ENCODE measurements at regions not wholly inside any gene's neighbourhood (a gene's known extent, or its start where the extent isn't known, plus 50 kb on each side); places are given as distances from the start of the nearest gene placed in this dataset.

DNA sequence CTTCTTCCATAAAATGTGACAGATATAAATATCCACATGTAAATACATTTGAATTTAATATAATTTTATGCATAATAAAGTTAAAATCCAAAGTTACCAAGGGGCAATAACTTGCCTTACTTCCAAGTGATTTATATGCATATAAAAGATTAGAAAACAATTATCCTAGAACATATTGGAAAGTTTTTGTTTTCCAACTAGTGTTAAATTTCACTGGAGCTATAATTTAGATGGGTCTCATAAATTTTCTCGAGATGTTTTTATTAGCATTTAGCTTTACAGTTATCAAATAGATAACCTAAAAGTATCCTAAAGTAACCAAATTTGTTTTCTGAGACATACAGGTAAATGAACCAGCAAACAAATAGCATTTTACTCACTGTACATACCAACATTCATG lies 225.3 kb downstream of the SPRY2 start:
- H3K4me1 Mint-ChIP-seq = no peaks in the 10 kb centered on the region
- Histone ChIP-seq H3K4me3 (ENCODE audit: low read length) (no peak overlapping the region), H3K36me3 (ENCODE audit: control insufficient read depth, insufficient read depth, low read length) (no peaks in the 10 kb centered on the region), H3K9ac (ENCODE audit: extremely low read depth, low read length, poor library complexity, severe bottlenecking) (no peak overlapping the region), H3K27me3 (ENCODE audit: control insufficient read depth, insufficient read depth, low read length, poor library complexity, severe bottlenecking) (no peaks in the 10 kb centered on the region), H3K9me3 (ENCODE audit: control insufficient read depth, low read length) (no peaks in the 10 kb centered on the region), H3K4me1 (ENCODE audit: control insufficient read depth, insufficient read depth, low read length) (no peaks in the 10 kb centered on the region), H3K27ac (ENCODE audit: low read depth, low read length) (no peak overlapping the region)
- no peaks in the 10 kb centered on the region for H3K36me3 Mint-ChIP-seq (ENCODE audit: low read depth)
- no peak for DNase-seq
- no peak overlapping the region for H3K27ac Mint-ChIP-seq
- TF ChIP-seq, protein P1, sequence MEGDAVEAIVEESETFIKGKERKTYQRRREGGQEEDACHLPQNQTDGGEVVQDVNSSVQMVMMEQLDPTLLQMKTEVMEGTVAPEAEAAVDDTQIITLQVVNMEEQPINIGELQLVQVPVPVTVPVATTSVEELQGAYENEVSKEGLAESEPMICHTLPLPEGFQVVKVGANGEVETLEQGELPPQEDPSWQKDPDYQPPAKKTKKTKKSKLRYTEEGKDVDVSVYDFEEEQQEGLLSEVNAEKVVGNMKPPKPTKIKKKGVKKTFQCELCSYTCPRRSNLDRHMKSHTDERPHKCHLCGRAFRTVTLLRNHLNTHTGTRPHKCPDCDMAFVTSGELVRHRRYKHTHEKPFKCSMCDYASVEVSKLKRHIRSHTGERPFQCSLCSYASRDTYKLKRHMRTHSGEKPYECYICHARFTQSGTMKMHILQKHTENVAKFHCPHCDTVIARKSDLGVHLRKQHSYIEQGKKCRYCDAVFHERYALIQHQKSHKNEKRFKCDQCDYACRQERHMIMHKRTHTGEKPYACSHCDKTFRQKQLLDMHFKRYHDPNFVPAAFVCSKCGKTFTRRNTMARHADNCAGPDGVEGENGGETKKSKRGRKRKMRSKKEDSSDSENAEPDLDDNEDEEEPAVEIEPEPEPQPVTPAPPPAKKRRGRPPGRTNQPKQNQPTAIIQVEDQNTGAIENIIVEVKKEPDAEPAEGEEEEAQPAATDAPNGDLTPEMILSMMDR (conservative IDR thresholded peaks at IDR 0.05) = no peak
- H3K9me3 Mint-ChIP-seq = no peaks in the 10 kb centered on the region
- 80% methylated on average over 1 of the region's 1 CpG; no CpG with 5 or more reads in 1 of the 2 experiments for WGBS, 2 experiments (ENCODE audit: insufficient coverage in 1 of 2, insufficient read length in 1 of 2)
- H3K27me3 Mint-ChIP-seq (ENCODE audit: insufficient read depth) = no peaks in the 10 kb centered on the region
- H3K4me3 Mint-ChIP-seq = no peak overlapping the region

DNA sequence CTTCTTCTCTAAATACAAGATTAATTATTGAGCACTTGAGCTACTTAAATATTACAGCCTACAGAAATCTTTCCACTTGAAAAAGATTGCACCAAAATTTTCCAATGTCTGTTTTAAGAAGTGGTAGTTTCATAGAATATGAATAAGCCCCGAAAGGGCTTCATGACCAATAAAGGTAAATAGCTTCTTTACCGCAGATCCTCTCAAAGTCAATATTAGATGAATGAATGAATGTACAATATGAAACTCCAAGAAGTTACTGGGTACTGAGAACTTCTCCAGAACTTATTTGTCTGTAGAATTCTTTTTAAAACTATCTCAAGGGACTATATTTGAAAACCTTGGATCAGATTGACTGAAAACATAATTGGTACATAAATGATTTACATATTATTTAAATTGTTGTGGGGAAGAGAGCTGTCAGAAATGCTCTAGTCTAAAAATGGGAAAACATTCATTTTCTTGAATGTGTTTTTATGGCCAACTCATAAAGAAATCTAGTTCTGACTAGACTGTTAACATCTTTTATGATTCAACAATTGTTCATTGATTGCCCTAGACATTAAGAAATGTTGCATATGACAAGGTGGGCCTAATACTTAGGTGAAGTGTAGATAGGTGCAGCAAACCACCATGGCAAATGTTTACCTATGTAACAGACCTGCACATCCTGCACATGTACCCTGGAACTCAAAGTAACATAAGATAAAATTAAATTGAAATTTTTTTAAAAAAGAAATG lies 227.0 kb downstream of the SPRY2 start:
- Mint-ChIP-seq H3K4me3 (no peak overlapping the region), H3K27ac (no peak overlapping the region), H3K4me1 (no peaks in the 10 kb centered on the region), H3K9me3 (no peaks in the 10 kb centered on the region), H3K36me3 (ENCODE audit: low read depth) (no peaks in the 10 kb centered on the region), H3K27me3 (ENCODE audit: insufficient read depth) (no peaks in the 10 kb centered on the region)
- H3K27me3 ChIP-seq (ENCODE audit: control insufficient read depth, insufficient read depth, low read length, poor library complexity, severe bottlenecking) = no peaks in the 10 kb centered on the region
- no peaks in the 10 kb centered on the region for H3K36me3 ChIP-seq (ENCODE audit: control insufficient read depth, insufficient read depth, low read length)
- H3K4me1 ChIP-seq (ENCODE audit: control insufficient read depth, insufficient read depth, low read length) = no peaks in the 10 kb centered on the region
- no peak overlapping the region for H3K9ac ChIP-seq (ENCODE audit: extremely low read depth, low read length, poor library complexity, severe bottlenecking)
- WGBS, 2 experiments (ENCODE audit: insufficient coverage in 1 of 2, insufficient read length in 1 of 2) = 75 to 100% methylated on average over 1 to 2 of the region's 2 CpGs
- H3K9me3 ChIP-seq (ENCODE audit: control insufficient read depth, low read length) = no peaks in the 10 kb centered on the region
- no peak for DNase-seq
- H3K4me3 ChIP-seq (ENCODE audit: low read length) = no peak overlapping the region
- H3K27ac ChIP-seq (ENCODE audit: low read depth, low read length) = no peak overlapping the region
- TF ChIP-seq, protein P1 (conservative IDR thresholded peaks at IDR 0.05) = no peak

DNA sequence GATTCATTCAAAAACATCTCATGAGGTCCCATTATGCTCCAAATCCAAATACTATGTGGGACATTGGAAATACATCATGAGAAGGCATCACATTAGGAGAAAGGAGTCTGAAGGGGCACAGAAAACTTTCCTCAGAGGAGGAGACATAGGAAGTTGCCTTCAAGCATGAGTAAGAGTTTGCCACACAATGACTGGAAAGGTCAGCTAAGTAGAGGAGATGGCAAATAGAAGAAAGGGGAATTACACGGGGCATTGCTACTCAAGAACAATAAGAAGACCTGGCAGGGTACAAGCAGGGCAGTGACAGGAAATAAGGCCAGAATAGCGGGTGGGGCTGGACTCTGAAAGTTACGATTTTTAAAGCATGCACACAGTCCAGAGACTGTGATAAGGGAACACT lies 231.6 kb downstream of the SPRY2 start:
- Histone ChIP-seq H3K9ac (ENCODE audit: extremely low read depth, low read length, poor library complexity, severe bottlenecking) (no peak overlapping the region), H3K27me3 (ENCODE audit: control insufficient read depth, insufficient read depth, low read length, poor library complexity, severe bottlenecking) (no peaks in the 10 kb centered on the region), H3K27ac (ENCODE audit: low read depth, low read length) (no peak overlapping the region), H3K9me3 (ENCODE audit: control insufficient read depth, low read length) (no peaks in the 10 kb centered on the region), H3K4me3 (ENCODE audit: low read length) (no peak overlapping the region), H3K36me3 (ENCODE audit: control insufficient read depth, insufficient read depth, low read length) (no peaks in the 10 kb centered on the region), H3K4me1 (ENCODE audit: control insufficient read depth, insufficient read depth, low read length) (no peaks in the 10 kb centered on the region)
- no peaks in the 10 kb centered on the region for H3K9me3 Mint-ChIP-seq
- H3K27ac Mint-ChIP-seq = no peak overlapping the region
- no peaks in the 10 kb centered on the region for H3K4me1 Mint-ChIP-seq
- no peaks in the 10 kb centered on the region for H3K27me3 Mint-ChIP-seq (ENCODE audit: insufficient read depth)
- H3K4me3 Mint-ChIP-seq = no peak overlapping the region
- 76 to 79% methylated on average over 3 of the region's 3 CpGs for WGBS, 2 experiments (ENCODE audit: insufficient coverage in 1 of 2, insufficient read length in 1 of 2)
- TF ChIP-seq, protein P1 (conservative IDR thresholded peaks at IDR 0.05) = no peak
- DNase-seq = no peak
- no peaks in the 10 kb centered on the region for H3K36me3 Mint-ChIP-seq (ENCODE audit: low read depth)
